BJ (cell line): ENCODE measurements at regions not wholly inside any gene's neighbourhood (a gene's known extent, or its start where the extent isn't known, plus 50 kb on each side); places are given as distances from the start of the nearest gene placed in this dataset.
A peak's percentile ranks its signal among the peaks of the same experiment; 100 is the strongest.

ENCODE experiments used
- CTCF ChIA-PET: fragments of 350-600 bp; formaldehyde crosslinking; extraction: SDS; loops from one replicate; lab custom pipeline; 2021; ENCODE audit warnings: antibody characterized with exemption, inconsistent platforms; lab: Yijun Ruan, JAX
- POLR2A ChIA-PET: fragments of 300-600 bp; sonication (Branson Sonifier 250); formaldehyde crosslinking; extraction: SDS; loops from one replicate; lab custom pipeline; 2021; ENCODE audit warnings: antibody characterized with exemption; lab: Charles Lee
- DNase-seq: peaks from one replicate; pipeline ENCODE4 v3.0.0-alpha.2; 2011; ENCODE audit warnings: low read depth
- H3K27me3 ChIP-seq: 2 replicates; pipeline ENCODE4 v1.6.0; 2011; ENCODE audit warnings: low read length; ENCODE audit not compliant: control insufficient read depth, insufficient read depth
- H3K36me3 ChIP-seq: 2 replicates; pipeline ENCODE4 v1.5.1; 2011; ENCODE audit warnings: low read length; ENCODE audit not compliant: control insufficient read depth, insufficient read depth
- H3K4me3 ChIP-seq: 2 replicates; pipeline ENCODE4 v1.5.1; 2011; ENCODE audit warnings: low read depth, mild to moderate bottlenecking, control low read depth, low read length
- CTCF ChIP-seq: IDR thresholded peaks from 2 replicates; pipeline ENCODE4 v1.5.1; 2011; ENCODE audit warnings: low read depth, mild to moderate bottlenecking, control low read depth, inconsistent platforms, low read length, moderate library complexity; ENCODE audit not compliant: insufficient read depth

GRCh38 chr18:22347606-22348511 lies 69.9 kb downstream of the CTAGE1 start:
- TF ChIP-seq CTCF = no peak
- Histone ChIP-seq H3K27me3 (peaks cover 40% of the 10 kb centered on the region), H3K36me3 (no peaks in the 10 kb centered on the region), H3K4me3 (peak overlapping the region; percentile 28)
- ChIA-PET POLR2A (no interaction called here), CTCF (interaction anchor here (0.5 to 1.0 kb wide), 3 partner anchors 215 to 1168 kb away, joined by 3 read pairs; no protein-coding TSS in a partner anchor)
- no peak for DNase-seq

GRCh38 chr18:22346953-22347605 lies 70.6 kb downstream of the CTAGE1 start:
- Histone ChIP-seq H3K4me3 (no peak overlapping the region), H3K36me3 (no peaks in the 10 kb centered on the region), H3K27me3 (peaks cover 40% of the 10 kb centered on the region)
- ChIA-PET CTCF (interaction anchor here (0.5 to 1.0 kb wide), 5 partner anchors 9 to 1167 kb away, joined by 3 to 4 read pairs (median 3); no protein-coding TSS in a partner anchor), POLR2A (no interaction called here)
- TF ChIP-seq CTCF = no peak
- no peak for DNase-seq

GRCh38 chr18:22346401-22346952 lies 71.2 kb downstream of the CTAGE1 start:
- CTCF ChIA-PET = interaction anchor here (0.8 to 1.0 kb wide), 2 partner anchors 10 to 11 kb away, joined by 4 read pairs; no protein-coding TSS in a partner anchor
- Histone ChIP-seq H3K36me3 (no peaks in the 10 kb centered on the region), H3K27me3 (peaks cover 39% of the 10 kb centered on the region), H3K4me3 (no peak overlapping the region)
- TF ChIP-seq CTCF = no peak
- no peak for DNase-seq
- POLR2A ChIA-PET = no interaction called here

GRCh38 chr18:22345718-22346117 lies 72.0 kb downstream of the CTAGE1 start:
- Histone ChIP-seq H3K27me3 (peaks cover 35% of the 10 kb centered on the region), H3K36me3 (no peaks in the 10 kb centered on the region), H3K4me3 (no peak overlapping the region)
- DNase-seq = no peak
- no peak for TF ChIP-seq CTCF
- CTCF ChIA-PET = interaction anchor here (1.0 to 1.6 kb wide), 2 partner anchors 10 to 13 kb away, joined by 3 to 4 read pairs; no protein-coding TSS in a partner anchor
- POLR2A ChIA-PET = no interaction called here
